ENCODE measurements at regions not wholly inside any gene's neighbourhood (a gene's known extent, or its start where the extent isn't known, plus 50 kb on each side); places are given as distances from the start of the nearest gene placed in this dataset.

GRCh38 chr5:23411994-23412393 is 95.4 kb upstream of the PRDM9 start:
- TF ChIP-seq CTCF (IDR thresholded peaks at IDR 0.05) (no peak), POLR2AphosphoS5 (IDR thresholded peaks at IDR 0.05) (no peak), POLR2A (IDR thresholded peaks at IDR 0.05) (no peak)
